Islet precursor cell (in vitro differentiated cells): ENCODE measurements at regions not wholly inside any gene's neighbourhood (a gene's known extent, or its start where the extent isn't known, plus 50 kb on each side); places are given as distances from the start of the nearest gene placed in this dataset.
A peak's percentile ranks its signal among the peaks of the same experiment; 100 is the strongest.
"Not testable (repeated sequence)": the region's sequence is repeated elsewhere in the genome, so short reads cannot be mapped to it uniquely, and the experiment has no call there.

Experiments
- DNase-seq: peaks from one replicate; pipeline ENCODE4 v3.0.0-alpha.2; 2018

DNA sequence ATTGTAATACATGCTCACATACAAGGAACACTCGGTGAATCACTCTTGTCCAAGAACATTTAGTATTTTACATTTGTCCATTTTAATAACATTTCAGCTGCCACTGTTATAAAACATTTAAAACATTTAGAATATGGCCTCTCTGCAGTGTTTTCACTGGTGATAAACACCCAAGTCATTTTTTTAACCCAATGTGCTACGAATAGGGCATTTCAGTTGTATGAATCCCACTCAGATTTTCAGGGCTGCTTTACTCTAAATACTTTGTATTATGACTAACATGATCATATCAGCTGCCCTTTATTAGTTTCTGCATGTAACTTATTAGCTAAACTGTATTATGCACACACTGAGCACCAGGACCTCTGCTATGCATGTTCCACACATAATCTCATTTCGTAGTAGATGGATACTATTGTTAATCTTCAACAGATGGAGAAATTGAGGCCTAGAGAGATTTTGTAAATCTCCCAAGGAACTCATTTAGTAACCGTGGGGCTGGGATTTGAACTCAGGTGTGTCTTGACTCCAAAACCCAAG is 148.6 kb upstream of the CDIN1 start:
- no peak for DNase-seq

DNA sequence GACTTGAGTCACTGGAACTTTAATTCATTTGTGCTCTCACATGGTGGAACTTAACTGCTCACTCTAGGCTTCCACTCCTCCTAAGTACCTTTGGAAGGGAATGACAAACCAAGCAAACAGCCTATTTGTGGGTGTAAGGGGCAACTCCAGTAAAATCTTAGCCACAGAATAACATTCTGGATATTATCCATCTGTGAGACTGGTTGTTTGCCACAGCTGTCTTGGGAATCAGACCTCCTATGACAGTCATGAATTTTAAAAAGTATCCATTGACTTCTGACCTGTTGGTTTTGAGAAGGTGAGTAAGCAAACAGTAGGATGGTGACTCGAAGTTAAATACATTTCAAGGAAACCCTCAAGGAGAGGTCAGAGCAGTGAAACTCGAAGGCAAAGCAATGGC is 147.3 kb upstream of the CDIN1 start:
- no peak for DNase-seq

DNA sequence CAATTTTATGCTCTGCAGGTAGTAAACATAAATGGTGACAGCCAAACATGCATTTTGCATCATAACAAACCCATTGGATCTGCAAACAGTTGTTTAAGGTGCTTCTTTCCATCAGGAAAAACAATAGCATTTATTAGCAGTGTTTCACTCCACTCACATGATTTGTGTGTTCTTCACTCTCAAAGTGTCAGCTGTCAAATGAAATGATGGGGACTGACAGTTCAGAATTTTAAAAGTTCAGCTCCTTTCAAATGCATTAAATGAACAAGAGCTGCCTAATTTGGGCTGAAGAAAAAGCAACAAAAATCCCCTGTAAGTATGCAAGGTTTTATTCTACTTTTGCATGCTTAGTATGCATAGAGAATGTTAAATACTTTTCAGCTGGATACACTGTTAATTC is 145.2 kb upstream of the CDIN1 start:
- DNase-seq: no peak

DNA sequence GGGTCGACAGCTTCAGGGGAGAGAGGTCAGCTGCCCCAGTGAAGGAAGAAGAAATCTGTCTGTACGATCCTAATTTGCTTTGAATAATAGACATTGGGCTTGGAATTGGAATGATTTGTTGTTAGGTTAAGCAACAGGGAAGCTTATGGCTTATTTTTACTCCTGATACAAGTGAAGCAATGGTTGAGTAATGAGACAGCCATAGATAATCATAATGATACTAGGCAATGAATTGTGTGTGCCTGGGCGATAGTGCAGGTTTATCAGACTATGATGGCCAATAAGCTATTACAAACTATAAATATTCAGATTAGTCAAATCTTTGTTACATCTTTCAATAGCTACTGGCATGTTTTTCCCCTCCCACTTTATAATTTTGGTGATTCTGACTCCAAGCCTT is 140.9 kb upstream of the CDIN1 start:
- no peak for DNase-seq

DNA sequence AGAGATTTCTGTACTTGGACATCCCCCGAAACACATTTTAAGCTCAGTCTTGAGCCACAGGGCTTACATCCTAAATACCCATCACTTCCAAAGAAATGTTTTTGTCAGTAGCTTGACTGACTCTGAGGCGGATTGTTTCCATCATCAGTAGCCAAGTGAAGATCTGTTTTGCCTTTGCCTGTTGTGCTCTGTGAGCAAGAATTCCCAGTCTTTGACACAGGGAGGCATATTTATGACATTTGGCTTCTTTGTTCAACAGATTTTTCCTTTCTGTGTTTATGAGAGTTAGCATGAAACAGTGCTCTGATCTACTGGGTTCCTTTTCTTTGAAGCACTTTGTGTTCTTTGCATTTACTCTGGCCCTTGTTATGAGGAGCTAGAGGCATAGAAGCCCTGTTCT is 132.1 kb upstream of the CDIN1 start:
- DNase-seq: no peak

DNA sequence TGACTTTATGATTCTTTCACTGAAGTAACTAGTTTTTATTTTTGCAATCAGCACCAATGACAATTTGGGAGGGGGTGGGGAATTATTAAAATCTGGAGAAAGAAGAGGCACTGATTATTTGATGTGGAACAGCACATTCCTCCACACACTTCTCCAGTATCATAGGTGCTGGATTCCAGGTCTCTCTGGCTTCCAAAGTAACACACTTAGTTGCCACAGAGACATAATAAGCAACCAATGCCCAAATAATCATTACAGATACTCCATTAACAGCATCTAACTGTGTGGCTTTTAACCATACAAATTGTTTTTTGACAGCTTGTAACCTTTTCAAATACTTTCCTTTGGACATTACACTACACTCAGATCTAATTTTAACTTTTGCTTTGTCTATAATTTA is 131.0 kb upstream of the CDIN1 start:
- no peak for DNase-seq

DNA sequence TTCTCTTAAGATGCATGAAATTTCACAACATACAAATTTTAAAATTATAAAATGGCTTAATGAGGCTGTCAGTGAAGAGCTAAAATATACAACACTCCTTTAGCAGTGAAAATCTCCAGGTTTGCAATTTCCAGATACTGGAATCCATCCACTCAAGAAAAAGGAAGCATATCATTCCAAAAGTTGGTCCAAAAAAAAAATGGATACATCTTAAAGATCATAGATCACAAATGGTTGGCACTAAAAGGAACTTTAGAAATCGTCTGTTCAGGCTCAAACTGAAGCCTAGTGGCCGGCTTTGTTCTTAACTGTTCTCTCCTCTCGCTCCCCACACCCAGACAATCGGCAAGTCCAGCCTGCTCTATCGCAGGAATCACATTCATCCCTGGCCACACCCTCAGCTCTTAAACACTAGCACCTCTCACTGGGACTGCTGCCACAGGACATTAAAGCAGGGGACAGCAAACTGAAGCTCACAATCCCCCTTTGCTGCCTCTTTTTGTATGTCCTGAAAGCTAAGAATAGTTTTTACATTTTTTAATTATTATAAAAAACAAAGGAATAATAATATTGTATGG is 130.3 kb upstream of the CDIN1 start:
- peak; percentile 69 for DNase-seq

DNA sequence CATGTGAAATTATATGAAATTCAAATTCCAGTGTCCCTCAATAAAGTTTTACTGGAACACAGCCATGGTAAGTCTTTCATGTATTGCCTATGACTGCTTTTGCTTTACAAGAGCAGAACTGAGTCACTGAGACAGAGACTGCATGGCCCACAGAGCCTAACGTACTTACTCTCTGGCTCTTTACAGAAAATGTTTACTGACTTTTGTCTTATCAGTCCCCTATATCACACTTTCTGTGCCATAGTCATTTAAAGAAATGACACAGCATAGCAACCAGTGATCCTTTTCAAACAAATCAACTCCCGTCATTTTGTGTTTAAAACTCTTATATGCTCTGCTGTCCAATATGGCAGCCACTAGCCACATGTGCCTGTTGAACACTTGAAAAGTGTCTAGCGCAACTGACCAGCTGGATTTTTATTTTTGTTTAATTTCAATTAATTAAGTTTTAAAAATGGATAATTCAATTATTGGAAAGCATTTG is 129.7 kb upstream of the CDIN1 start:
- DNase-seq: no peak

DNA sequence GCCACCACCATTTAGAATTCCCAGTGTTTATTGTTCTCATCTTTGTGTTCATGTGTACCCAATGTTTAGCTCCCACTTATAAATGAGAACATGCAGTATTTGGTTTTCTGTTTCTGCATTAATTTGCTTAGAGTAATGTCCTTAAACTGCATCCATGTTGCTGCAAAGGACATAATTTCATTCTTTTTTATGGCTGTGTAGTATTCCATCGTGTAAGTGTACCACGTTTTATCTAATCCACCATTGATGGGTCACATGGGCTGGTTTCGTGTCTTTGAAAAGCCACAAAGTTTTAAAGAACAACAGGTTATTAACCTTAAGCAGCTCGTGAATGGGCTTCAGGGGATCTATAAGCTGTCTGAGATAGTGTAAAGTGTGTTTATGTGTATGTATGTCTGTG is 125.2 kb upstream of the CDIN1 start:
- not testable (repeated sequence) for DNase-seq

DNA sequence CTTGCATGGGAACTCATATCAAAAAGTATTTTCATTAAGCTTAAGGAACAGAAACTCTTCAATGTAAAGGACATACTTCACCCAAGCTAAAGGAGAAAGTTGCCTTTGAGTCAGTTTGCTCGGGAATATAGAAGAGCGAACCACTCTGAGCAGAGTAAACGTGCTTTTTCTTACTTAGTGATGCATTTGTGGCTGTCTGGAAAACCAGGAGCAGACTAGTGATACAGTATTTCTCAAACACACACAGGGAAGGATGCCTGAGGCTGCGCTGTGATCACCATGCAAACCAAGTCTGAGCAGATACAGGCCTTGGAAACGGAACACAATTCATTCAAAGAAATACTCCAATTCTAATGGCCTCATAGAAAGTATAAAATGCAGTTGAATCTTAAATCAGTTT is 121.0 kb upstream of the CDIN1 start:
- peak; percentile 59 for DNase-seq

DNA sequence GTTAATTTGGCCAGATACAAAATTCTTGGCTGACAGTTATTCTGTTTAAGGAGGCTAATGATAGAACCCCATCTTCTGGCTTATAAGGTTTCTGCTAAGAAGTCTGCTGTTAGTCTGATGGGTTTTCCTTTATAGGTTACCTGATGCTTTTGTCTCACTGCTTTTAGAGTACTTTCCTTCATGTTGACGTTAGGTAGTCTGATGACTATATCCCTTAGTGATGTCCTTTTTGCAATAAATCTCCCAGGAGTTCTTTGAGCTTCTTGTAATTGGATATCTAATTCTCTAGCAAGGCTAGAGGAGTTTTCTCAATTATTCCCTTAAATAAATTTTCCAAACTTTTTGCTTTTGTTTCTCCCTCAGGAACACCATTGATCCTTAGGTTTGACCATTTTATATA is 114.1 kb upstream of the CDIN1 start:
- DNase-seq: no peak

DNA sequence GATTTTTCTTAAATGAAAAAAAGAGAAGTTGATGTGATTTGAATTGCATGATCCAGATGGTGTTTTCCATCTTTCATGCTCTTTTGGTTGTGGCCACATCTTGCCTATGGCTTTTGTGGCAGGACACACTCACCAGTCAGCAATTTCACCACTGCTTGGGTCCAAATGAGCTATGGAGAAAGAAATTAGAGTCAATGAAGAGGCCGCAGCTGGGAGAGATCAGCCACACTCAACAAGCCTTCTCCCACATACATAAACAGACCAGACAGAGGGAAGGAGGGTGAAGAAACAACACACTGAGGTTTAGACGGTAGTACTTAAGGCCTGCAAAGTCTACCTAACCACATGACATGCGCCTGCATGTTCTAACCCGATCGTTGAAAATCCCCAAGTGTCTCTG is 110.7 kb upstream of the CDIN1 start:
- DNase-seq: peak; percentile 56

DNA sequence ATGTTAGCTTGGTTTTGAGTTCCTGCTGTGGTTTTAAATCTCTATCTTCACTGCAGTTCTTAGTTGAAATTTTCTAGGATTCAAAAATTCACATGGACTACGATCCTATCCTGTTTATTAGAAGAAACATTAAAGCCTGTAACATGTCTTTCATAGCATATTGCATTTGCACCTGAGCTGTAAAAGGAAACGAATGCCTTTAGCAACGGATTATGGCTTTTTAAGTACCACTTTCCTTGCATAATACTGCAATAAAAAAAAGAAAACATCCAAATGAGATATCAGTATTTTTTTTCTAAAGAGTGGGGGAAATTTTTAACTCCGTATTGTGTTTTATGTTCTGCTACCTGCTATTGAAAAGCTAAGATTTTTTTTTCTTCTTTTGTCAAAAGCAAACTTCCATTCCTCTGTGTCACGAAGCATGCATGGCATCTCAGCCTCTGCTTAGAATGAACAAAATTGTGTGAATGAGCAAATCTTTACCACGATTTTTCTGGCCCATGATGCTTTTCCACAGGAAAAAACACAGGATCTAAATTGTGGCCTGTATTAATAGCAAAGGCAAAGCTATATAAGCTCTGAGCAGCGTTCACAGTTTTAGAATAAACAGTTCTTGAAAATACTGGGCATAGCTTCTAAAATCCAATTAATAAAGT is 110.0 kb upstream of the CDIN1 start:
- DNase-seq: no peak

DNA sequence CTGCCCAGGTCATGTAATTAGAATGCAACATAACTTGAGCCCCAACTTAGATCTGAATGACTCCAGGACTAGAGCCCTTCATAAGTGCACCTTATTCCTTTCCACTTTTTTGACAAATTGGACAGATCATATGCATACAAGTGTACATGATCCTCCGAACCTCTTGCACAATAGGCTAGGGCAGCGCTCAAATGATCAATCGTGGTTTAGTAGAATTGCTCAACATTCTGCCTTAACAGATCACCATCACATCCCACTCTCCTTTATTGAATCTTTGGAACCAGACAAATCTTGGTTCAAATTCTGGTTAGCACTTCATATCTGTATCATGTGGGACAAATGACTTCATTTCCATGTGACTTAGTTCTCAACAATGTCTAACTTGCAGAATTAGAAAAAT is 106.8 kb upstream of the CDIN1 start:
- no peak for DNase-seq

DNA sequence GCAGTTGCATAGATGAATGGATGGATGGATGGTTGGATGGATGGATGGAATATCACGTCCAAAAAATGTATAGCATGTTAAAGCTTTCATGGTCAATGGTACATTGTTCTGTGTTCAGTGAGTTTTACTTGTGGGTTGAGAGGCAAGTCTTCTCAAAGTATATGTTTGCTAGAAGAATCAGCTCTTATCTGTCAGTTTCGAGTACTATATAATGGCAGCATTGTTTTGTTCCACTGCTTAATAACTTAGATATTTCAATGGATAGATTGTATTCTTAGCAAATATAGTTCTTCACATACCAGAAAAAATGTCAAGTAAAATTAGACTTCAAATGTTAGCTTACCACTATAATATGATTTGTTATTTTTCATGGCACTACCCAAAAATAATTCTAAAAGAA is 100.9 kb upstream of the CDIN1 start:
- no peak for DNase-seq

DNA sequence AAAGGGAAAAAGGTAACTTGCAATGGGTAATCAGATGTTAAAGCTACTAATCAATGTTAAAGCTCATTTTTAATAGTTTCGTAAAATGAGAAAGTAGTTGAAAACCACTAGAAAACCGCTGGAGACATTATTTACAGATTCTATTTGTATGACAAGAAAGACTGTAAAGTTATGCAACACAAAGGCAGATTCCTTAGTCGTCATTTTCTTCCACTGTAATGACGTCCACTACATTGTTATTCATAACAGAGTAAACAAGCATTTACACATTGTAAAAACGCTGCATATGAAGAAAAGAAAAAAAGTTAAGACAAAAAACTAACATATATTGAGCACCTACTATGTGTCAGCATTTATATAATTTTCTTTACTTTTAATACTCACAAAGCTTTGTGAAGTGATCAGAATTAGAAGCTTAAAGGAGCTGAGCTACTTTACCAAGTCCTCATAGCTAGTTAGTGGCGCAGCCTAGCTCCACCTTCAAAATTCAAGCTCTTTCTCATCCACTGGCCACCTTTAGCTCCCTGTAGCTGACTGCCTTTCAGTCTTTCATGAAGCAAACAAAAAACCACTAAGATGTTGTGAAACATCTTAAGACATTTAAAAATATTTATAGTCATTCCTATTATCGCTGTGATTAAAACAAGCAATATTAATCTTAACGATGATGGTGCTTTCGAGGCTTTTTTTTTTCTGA is 100.1 kb upstream of the CDIN1 start:
- no peak for DNase-seq

DNA sequence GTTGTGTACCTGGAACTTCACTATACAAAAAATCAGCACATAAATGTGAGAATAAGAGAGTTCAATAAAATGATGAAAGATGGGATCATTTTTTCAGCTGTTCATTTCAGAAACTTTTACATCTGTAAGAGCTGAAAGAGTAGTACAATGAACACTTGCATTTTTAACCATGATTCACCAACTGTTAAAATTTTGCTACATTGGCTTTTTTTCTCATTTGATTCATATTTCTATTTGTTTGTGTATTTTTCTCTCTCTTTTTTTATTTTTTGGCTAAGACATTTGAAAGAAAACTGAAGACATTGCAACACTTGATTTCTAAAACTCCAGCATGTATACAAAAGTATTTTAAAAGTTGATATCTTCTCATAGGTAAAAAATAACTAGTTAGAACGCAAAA is 98.3 kb upstream of the CDIN1 start:
- no peak for DNase-seq

DNA sequence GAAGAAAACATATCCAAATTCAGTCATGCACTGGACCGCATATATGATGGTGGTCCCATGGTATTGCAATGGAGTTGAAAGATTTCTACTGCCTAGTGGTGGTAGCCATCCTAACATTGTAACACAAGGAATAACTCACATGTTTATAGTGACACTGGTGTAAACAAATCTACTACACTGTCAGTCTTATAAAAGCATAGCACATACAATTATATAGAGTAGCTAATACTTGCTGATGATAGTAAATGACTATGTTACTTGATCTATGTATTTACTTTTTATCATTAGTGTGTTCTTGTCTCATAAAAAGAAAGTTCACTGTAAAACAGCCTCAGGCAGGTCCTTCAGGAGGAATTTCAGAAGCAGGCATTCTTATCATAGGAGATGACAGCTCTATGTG is 96.0 kb upstream of the CDIN1 start:
- no peak for DNase-seq

DNA sequence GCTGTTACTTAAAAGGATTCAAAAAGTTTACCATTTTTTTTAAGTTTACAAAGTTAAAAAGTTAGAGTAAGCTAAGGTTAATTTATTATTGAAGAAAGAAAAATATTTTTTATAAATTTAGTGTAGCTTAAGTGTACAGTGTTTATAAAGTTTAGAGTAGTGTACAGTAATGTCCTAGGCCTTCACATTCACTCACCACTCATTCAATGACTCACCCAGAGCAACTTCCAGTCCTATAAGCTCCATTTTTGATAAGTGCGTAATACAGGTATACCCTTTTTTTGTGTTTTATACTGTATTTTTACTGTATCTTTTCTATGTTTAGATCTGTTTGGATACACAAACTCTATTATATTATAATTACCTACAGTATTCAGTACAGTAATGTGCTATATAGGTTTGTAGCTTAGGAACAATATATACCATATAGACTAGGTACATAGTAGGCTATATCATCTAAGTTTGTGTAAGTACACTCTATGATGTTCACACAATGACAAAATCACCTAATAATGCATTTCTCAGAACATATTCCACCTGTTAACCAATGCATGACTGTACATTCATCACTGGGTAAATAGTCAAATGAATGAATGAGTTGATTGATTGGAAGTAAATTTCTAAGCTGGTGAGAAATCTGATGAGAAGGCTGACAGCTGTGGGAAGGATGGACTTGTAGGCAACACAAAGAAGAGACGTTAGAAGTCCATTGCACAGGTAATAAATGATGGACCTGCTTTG is 95.2 kb upstream of the CDIN1 start:
- DNase-seq: no peak

DNA sequence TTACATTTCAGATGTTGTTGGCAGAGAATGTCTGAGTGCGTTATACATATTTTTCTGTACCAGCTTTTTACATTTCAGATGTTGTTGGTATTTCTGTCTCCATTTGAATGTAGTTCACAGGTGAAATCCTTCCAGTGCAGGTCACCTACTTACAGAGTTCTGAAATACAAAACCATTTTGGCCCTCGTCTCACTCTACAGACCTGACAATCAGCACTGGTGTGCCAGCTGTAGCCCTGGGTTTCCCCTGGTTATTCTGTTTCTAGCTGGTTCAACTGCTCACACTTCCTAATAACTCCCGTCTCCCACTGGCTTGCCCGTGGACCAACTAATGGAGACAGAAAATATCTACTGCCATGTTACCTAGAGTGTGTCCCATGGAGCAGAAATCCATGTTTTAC is 87.5 kb upstream of the CDIN1 start:
- DNase-seq: no peak

DNA sequence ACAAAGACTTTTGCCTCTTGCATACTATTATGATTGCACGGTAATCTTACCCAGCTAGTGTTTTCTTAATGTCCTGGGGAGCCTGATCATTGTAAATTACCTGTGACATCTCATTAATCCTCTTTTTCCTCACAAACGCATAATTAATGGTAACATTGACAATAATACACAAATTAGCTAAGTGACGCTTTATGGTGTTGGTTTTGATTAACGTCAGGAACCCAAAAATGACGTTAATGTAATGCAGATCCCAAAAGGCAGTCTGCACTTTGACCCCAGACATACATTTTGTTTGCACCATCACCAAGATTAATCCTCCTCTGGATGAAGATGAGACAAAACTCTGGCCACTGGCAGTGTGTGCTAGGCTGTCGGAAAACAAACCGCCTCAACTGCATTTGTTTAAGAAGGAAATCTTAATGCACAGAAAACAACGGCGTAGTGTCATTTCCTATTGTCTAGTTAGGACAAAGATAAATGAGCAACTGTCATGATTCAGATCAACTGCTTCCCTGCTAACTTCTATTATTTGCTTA is 83.9 kb upstream of the CDIN1 start:
- DNase-seq: no peak

DNA sequence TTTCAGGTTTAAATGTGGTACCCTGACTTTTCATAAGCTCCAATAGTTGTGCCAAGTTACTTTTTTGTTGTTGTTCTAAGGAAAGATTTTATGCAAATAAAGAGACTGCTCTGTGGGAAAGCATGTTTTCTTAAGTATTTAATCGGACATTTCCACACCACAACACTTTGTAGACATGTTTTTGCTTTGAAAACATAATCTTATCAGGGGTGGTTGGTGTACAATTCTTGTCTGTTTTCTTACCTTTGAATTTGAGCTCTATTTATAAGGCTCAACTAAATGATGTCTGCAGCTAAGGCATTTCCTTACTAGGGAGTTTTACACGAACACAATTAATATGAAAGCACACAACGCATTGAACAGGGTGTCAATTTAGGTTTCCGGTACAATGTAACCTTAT is 81.5 kb upstream of the CDIN1 start:
- DNase-seq: no peak

DNA sequence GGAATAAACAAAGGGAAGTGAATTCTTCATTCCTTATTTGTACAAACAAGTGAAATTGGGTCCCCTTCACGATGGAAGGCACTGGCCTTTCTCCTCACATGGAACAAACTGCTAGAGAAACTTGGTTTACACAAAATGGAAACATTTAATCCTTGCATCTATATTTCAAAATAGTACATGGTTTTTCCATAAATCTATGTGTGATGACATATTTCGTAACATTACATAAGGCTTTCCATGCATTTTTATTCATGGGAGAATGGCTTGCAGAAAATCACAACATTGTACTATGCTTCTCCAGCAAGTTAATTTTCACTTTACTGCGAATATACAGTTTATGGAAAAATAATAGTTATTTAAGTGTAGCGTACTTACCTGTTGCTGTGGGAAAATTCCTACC is 81.0 kb upstream of the CDIN1 start:
- DNase-seq: no peak
